ENCODE measurements at regions not wholly inside any gene's neighbourhood (a gene's known extent, or its start where the extent isn't known, plus 50 kb on each side); places are given as distances from the start of the nearest gene placed in this dataset.
"Not testable (repeated sequence)": the region's sequence is repeated elsewhere in the genome, so short reads cannot be mapped to it uniquely, and the experiment has no call there.

DNA sequence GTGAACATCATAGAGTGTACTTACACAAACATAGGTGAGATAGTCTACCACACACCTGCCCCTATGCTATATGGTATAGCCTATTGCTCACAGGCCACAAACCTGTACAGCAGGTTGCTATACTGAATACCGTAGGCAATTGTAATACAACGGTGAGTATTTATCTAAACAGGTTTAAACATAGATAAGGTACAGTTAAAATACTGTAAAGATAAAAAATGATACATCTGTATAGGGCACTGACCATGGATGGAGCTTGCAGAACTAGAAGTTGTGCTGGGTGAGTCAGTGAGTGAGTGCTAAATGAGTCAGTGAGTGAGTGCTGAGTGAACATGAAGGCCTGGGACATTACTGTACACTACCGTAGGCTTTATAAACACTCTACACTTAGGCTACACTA, 267.0 kb upstream of the HS6ST1 start:
- DNase-seq = no peak

DNA sequence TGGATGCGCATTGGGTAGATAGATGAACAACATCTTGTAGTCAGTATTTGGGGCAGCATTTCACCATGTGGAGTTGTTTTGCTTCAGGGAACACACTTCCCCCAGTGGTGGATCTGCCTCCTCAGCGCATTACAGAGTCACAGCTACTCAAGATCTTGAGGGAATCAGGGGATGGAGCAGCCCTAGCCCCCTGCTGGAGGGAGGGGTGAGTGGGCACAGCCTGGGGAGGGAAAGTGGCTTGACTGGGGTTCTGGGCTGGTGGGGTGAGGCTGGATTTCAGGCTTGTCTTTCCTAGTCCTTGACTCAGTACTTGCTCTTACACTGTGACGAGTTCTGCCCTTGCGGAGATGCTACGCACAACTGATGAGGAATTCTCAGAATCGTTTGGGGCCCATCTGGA, 271.0 kb upstream of the HS6ST1 start:
- DNase-seq = no peak

DNA sequence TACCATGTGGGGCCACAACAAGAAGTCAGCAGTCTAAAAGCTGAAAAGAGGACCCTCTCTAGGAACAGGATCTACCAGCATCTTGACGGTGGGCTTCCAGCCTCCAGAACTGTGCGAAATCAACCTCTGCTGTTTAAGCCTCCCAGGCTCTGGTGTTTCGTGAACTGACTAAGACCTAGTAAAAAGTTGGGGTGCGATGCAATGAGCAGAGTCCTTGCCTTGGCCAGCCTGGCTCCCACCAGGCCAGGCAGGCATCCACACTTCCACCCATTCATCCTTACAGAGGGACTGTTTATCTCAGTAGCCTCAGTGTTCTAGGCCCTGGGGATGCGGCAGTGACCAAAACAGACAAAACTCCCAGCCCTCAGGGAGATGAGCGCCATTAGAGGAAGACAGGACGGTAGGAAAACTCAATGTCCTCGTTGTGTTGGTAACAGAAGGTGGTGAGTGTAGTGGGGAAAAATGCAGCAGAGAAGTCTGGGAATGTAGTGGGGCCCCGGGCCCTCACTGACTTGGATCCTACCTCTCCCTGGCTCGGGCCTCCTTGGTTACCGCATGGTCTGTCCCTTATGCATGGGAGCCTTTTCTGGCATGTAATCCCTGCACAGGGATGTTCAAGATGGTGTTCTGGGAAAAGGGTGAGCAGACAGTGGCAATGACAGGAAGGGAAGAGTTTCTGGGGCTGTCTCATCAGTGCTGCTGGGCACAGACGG, 271.8 kb upstream of the HS6ST1 start:
- no peak for DNase-seq

DNA sequence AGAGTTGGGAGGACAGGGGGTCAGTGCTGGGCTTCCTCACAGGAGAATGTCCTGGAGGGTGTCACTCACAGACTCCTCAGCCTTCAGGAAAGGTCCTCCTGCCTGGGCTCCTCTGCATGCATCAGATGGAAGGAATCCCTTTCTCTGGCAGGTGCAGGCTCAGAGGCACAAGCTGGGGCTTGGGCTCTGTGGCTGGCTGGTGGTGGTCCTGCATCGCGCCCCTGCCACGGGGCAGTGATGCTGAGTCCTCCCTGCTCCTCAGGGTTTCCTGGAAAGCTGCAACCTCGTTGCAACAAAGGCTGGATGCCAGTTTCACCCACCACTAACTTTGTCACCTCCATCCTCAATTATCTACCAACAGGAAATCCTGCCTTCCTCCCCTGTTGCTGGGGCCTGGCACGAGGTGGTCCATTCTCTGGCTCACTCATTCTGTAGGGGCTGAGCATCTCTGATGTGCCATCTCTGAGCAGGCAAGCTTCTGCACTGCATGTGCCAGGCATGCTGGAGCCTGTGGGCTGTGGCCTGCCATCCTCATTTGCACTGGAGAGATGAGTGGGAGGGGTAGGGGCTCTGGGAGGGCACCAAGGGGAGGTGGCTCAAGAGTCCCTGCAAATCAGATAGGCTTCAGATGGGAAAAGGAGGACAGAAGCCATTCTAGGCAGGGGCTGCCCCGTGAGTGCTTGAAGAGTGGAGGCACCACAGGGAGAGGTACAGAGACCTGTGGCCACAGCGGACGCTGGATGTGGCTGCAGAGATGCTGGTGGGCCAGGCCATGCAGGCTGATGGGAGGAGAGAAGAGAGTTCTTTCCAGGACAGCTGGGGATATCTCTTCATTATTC, 272.6 kb upstream of the HS6ST1 start:
- DNase-seq = no peak

DNA sequence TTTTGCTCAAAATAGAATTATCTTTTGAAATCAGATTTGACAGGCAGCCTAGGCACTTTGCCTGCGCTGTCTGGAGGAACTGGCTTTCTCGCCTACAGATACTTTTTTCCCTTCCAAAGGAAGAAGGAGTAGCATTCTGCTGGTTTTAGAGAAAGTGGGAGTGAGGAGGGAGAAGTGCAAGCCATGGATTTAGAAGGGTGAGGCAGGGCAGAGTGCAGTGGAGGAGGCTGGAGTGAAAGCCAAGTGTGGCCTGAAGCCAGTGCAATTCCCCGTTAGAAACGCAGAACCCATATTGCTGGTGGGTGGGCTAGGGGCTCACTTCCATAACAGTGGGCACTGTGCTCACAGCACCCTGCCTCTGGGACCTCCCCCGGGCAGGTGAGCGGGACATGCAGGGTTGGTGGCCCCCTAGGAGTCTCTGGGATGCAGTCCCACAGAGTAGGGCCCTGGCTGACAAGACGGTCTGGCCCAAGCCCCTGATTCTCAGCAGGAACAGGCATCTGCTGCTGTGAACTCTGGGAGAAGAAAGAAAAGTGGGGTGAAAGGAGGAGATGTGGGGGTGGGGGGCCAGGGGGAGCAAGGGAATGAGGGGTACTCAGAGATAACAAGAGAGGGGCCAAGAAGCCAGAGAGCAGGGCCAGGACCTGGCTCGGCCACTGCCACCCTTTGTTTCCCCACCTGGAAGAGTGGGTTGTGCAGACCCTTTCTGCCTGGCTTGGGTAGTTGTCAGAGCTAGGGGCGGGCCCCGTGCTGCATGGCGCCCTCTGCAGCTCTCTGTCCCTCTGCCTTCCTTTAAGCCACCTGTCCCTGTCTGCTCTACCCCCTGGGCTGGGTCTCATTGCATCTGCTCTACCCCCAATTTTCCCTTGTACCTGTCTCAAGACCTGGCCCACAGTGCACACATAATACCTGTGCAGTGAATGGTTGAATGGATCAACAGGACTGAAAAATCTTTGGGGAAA, 273.5 kb upstream of the HS6ST1 start:
- DNase-seq = no peak

DNA sequence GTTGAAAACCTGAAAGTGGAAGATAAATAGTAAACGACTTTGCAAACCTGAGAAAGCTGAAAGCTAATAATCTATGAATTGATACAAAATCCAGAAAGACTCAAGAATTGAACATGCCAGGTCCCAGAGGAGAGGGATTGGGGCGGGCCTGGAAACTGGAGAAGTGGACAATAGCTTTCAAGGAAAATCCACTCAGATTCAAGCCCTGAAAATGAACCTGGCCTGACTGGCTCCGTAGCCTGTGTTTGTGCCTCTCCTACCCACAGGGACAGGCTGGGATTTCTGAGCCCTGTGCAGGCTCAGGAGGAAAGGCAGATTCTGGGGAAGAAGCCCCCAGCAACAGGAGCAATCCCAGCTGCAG, 274.8 kb upstream of the HS6ST1 start:
- no peak for DNase-seq

DNA sequence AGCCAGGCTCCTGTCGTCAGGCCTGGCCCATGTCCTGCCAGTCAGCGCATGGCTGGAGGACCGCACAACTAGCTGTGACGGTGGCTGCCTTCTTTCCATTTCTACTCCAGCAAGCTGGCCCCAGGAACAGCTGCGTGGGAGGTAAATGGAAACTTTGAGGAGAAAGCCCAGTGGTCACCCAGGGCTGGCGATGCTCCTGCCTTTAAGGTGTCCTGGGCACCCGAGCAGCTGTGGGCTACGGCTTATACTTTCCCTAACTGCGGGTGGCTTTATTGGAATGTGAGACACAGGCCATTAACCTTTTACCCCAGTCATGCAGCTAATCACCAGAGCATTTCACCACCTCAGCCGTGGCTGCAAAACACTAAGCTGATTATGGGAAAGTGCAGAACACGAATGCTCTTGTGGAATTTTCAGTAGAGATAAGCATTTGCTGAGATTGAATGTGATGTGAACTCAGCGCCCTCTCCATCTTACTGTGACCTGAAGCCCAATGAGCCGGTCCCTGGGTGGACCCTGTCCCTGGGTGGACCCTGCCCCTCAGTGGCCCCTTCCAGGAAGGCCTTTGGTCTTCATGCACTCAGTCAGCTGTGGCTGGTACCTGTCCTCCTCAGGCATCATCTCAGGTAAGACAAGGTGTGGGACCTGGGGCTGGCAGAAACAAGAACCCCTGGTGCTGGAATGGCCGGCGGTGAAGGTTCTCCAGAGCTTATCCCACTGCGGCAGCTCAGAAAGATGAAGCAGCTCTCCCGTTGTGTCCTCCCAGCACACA, 275.4 kb upstream of the HS6ST1 start:
- DNase-seq = no peak

DNA sequence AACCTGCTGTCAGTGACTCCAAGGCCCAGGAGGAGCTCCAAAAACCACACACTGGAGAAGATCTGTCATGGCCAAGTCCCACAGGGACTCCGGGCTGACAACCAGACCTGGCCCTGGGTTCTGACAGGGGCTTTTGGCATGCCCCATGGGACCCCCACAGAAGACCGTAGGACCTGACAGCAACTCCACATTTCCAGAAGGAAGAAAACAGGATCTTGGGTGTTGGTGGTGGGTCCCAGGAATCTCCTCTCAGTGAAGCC, 275.9 kb upstream of the HS6ST1 start:
- no peak for DNase-seq

DNA sequence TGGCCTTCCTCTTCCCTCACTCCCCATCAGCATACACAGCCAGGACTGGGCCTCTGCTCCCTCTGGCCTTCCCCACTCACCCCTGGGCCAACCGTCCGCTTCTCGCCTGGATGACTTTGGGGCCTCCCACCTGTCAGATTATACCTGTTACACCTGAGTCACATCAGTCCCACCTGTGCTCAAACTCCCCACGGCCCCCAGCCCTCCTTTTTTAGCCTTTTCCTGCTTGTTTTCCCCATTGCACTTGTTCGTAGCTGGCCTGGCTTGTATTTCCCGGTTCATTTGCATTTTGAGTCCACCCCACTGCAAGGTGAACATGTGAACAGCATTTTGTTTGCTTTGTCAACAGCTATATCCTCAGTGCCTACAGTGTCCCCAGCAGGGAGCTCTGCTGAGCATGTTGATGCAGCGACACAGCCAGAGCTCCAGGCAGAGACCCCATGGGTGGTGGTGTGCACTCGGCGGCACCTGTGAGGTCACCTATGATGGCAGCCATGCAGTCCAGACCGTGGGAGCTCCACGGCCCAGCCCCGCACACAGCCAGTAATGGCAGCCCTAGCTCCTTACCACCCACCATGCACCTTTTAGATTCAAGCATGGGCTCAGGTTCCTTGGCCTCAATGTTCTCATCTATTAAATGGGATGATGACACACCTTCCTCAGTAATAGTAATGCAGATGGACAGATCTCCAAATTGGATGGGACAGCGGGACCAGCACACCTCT, 276.4 kb upstream of the HS6ST1 start:
- DNase-seq = no peak

DNA sequence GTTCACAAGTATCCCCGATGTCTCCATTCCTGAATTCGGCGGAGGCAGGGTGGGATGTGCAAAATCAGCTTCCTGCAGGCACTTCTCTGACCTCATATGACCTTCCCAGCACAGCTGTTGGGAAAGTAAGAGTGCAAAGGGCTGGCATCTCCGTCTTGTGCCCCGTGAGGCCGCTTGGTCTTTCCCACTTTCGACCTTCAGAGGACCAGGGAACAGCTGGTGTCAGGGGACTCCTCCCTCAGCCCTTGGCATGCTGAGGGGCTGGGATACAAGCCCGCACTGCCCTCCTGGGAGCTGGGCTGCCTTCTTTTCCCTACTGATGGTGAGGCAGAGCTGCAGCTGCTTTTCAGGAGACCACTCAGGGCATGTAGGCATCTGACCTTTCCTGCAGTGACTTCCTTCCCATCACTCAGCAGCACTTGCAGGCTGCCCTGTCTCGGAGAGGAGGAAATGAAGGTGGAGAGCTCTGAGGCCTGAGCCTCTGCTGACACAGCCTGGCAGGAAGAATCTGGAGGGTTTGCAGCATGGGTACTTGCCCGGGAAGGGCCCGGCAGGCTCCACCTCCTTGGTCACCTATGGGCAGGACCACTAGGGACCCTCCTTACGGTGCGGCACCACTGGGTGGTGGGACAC, 277.2 kb upstream of the HS6ST1 start:
- DNase-seq = no peak

DNA sequence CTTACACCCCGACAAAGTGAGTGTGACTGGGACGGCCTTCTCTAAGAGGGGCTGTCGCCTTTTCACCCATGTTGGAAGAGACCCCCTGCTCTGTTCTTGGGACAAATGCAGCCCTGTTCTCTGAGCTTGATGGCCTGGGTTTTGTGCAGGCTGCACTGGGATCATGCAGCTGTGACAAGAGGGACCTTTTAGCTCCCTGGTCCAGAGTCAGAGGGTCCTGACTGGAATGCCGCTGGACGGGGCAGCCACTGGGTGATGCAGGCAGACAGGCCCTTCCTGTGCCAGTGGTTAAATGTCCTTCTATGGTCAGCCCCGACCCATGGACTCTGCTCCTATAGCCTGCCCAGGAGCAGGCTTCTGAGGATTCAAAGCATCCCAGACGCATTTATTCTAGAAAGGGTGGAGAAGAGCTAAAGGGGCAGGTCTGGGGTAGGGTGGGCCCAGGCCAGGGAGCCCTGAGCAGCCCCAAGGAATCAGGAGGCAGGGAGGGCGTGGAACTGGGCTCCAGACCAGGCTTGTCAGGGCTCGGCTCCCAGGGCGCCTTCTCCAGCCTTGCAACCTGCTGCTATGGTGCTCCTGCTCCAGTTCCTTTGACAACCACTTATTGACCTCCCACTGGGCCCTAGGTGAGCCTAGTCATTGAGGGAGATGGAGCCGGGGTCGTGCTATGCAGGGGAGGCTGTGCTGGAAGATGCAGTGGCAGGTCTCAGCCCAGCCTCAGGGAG, 277.9 kb upstream of the HS6ST1 start:
- no peak for DNase-seq

DNA sequence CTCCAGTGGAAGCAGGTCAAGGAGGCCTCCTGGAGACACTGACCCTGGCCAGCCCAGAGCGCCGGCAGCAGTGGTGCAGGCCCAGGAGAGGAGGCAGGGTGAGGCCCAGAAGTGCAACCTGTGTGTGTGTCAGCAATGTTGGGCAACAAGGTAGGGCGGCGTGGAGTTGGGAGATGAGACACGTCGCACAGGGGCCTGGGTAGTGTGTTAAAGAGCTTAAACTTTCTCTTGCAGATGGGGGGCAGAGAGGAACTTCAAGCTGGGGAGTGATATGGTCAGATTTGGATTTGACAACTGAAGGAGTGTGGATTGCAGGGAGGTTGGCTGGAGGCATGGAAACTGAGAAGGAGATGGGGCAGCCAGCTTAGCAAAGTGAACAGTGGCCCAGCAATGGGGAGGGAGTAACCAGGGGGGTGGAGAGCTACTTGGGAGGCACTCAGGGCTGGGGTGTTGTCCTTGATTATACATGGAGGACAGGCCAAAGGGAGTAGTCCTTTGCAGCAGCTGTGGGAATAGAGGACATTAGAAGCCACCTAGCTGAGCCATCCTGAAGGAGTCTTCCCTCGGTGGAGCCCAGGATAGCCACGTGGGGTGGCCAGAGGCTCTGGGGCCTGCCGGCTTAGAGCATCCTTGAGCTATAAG, 278.6 kb upstream of the HS6ST1 start:
- DNase-seq = no peak

DNA sequence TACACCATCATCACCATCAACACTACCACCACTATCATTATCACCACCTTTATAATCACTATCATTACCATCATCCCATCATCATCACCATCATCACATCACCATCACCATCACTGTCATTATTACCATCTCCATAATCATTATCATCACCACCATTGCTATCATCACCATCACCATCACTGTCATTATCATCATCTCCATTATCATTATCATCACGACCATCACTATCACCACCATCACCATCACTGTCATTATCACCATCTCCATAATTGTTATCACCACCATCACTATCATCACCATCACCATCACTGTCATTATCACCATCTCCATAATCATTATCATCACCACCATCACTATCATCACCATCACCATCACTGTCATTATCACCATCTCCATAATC, 279.6 kb upstream of the HS6ST1 start:
- not testable (repeated sequence) for DNase-seq

DNA sequence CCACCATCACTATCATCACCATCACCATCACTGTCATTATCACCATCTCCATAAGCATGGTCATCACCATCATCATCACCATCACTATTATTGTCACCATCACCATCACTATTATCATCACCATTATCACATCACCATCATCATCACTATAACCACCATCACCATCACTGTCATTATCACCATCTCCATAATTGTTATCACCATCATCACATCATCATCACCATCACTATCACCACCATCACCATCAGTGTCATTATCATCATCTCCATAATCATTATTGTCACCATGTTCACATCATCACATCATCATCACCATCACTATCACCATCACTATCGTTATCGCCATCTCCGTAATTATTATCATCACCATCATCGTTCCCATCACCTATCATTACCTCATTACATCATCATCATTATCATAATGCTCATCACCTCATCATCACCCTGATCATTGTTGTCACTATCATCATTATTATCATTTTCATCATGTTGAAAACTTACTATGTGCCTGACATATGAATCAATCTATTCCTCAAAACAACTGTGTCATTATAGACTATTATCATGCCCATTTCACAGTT, 280.3 kb upstream of the HS6ST1 start:
- no peak for DNase-seq

DNA sequence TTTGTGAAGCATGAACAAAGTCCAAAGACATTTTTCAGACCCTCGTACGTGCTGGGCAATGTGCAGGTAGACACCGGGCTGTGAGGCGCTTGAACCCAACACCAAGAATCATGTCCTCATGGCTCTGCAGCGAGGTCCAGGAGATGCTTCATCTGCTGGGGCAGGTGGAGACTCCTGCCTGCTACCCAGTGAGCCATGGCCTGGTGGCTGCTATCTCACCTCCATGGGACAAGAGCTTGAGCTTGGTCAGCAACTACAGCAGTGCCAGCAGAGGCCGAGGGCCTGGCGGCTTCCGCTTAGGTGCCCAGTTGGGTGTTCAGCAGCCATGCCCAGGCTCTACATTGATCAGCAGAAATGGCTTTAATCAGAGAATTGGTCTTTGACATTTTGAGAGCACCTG, 281.0 kb upstream of the HS6ST1 start:
- DNase-seq = no peak

DNA sequence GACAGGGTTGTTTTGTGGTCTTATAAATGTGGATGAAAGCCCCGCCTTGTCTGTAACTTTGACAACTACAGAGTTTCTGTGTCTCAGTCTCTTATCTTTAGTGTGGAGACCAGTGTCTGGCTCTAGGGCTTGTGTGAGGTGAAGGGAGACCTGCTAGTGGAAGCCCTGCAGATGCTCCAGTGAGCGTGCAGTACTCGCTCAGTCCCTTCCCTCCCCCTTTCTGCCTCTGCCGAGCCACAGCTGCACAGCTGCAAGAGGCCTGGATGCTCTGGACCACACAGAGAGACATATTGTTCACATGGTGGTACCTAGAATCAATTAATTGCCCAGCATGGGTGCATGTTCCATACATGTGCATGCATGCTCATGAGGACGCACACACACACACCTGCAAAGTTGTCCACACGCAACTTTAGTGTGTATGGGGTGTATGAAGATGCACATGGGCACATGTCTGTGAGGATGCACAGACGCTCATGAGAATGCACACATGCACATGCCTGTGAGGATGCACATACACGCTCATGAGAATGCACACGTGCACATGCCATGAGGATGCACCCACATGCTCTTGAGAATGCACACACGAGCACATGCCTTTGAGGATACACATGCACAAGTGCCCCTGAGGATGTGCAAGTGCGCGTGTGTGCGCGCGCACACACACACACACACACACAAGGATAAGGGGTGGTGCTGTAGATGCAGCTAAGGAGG, 282.1 kb upstream of the HS6ST1 start:
- DNase-seq = no peak

DNA sequence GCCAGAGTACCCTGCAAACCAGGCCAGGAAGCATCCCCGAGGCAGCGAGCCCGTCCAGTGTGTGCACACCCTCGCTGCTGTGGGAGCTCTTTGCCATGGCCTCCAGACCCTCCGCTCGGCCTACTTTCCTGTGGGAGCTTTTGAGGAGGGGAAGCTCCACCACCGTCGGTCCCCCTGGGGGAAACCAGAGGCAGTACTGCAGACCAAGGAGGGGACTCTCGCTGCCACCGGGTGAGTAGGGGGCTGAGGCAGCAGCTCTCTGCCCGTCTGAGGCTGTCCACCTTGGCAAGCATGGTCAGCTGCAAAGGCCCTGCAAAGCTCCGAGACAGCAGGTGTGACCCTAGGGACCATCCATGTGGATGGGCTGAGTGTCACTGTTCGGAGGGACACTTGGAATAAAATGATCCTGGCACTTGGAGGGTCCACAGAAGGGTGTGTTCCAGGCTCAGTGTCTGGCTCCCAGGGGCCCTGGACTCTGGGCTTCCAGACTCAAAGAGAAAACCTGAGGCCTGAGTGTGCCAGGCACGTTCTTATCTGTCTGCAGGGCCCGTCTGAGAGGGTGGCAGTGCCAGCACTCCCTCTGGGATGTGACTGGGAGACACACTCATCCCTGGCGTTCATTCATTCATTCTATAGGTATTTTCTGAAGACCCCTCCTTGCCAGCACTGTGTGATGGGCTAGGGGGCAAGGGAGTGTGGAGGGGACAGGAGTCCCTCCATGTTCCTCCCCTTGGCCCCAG, 282.8 kb upstream of the HS6ST1 start:
- no peak for DNase-seq

DNA sequence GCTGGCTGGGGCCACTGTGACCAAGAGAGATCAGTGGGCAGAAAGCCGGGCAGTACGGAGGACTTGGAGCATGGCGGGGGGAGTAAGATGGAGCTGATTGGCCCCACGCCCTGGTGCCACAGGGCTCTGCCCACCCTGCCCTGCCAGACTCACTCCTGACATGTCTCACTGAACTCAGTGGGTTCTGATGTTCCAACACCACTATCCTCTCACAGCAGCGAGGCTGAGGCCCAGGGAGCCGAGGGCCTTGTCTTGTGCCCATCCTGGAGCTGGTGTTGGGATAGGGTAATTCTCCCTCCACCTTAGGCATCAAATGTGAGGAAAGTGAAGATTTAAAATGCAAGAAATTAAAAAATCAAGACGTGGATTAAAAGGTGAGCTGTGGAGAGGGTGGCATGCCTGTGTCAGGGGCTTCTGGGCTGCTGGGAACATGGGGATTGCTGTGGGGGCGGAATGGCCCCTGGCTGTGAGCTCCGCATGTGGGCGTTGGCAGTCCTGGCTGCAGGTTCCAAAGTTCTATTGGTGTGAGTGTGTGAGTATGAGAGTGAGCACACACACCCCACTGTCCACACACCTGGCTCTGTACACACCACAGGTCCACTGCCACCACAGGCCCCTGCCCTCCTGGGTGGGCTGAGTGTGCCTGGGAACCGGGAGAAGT, 283.5 kb upstream of the HS6ST1 start:
- no peak for DNase-seq

Data from GDM1 (cell line).